DND-41 (cell line): ENCODE measurements at regions not wholly inside any gene's neighbourhood (a gene's known extent, or its start where the extent isn't known, plus 50 kb on each side); places are given as distances from the start of the nearest gene placed in this dataset.

Experiments used
- ATAC-seq: fragments of 200-7000 bp; cut with Tn5 transposase; 3 replicates; pipeline ENCODE4 v1.9.1; 2021; ENCODE audit warnings: low read depth; ENCODE audit not compliant: insufficient read depth
- DNase-seq: peaks from one replicate; pipeline ENCODE4 v3.0.0-alpha.2; 2020
- H2AFZ ChIP-seq: 2 replicates; pipeline ENCODE4 v1.6.0; 2012; ENCODE audit warnings: low read depth, low read length
- H3K27ac ChIP-seq: 2 replicates; pipeline ENCODE4 v1.5.1; 2012; ENCODE audit warnings: low read length, inconsistent platforms
- H3K27me3 ChIP-seq: fragments of 200-600 bp; sonication (generic); 2 replicates; pipeline ENCODE4 v1.6.0; 2012; ENCODE audit warnings: low read length, mild to moderate bottlenecking, inconsistent platforms; ENCODE audit not compliant: insufficient read depth, poor library complexity
- H3K36me3 ChIP-seq: 2 replicates; pipeline ENCODE4 v1.5.1; 2012; ENCODE audit warnings: low read length, inconsistent platforms; ENCODE audit not compliant: insufficient read depth
- H3K4me1 ChIP-seq: 2 replicates; pipeline ENCODE4 v1.5.1; 2012; ENCODE audit warnings: mild to moderate bottlenecking, low read length; ENCODE audit not compliant: insufficient read depth
- H3K4me2 ChIP-seq: 2 replicates; pipeline ENCODE4 v1.6.0; 2012; ENCODE audit warnings: mild to moderate bottlenecking, moderate library complexity, low read length, inconsistent platforms; ENCODE audit not compliant: insufficient read depth
- H3K4me3 ChIP-seq, 2 experiments: fragments of 200-600 bp in 1 of 2; shearing (Covaris generic) in 1 of 2; 2 replicates each; pipeline ENCODE4 v1.5.1; 2012 to 2016; ENCODE audit warnings: inconsistent platforms in 2 of 2, low read length in 2 of 2, mild to moderate bottlenecking in 2 of 2, low read depth in 1 of 2, moderate library complexity in 1 of 2
- H3K79me2 ChIP-seq: 2 replicates; pipeline ENCODE4 v1.6.0; 2012; ENCODE audit warnings: low read length, inconsistent platforms; ENCODE audit not compliant: insufficient read depth
- H3K9ac ChIP-seq: 2 replicates; pipeline ENCODE4 v1.6.0; 2012; ENCODE audit warnings: low read depth, mild to moderate bottlenecking, inconsistent platforms, low read length, moderate library complexity
- H3K9me3 ChIP-seq: 2 replicates; pipeline ENCODE4 v1.5.1; 2012; ENCODE audit warnings: low read length, moderate library complexity, mild to moderate bottlenecking, inconsistent platforms; ENCODE audit not compliant: insufficient read depth, severe bottlenecking
- H4K20me1 ChIP-seq: 2 replicates; pipeline ENCODE4 v1.6.0; 2012; ENCODE audit warnings: low read length; ENCODE audit not compliant: insufficient read depth
- EZH2 ChIP-seq: IDR thresholded peaks from 3 replicates; pipeline ENCODE4 v1.6.1; 2012; ENCODE audit warnings: borderline replicate concordance, low read depth, mild to moderate bottlenecking, moderate library complexity, low read length, inconsistent platforms; ENCODE audit not compliant: severe bottlenecking
- TF ChIP-seq, protein P1 (sequence below): IDR thresholded peaks from 2 replicates; pipeline ENCODE4 v1.5.1; 2012; ENCODE audit warnings: borderline replicate concordance, low read length, moderate library complexity, mild to moderate bottlenecking; ENCODE audit not compliant: poor library complexity, severe bottlenecking; ENCODE audit errors: extremely low read depth

DNA sequence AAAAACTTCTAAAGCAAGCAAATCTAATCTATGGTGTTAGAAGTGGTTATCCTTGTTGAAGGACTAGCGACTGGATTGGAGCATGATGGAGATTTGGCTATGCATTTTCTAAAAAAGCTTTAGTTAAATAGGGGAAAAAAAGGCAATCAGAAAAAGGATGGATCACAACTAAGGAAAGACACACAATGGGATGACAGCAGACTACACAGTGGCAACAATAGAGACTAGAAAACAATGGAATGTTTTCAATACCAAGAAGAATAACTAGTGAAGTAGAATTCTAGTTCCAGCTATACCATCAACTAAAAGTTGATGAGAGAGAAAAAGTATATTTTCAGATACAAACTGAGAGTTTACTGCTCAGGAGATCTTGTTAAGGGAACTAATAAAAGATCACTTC lies 605.8 kb downstream of the PTPRU start:
- Histone ChIP-seq H3K9me3 (peaks cover 2% of the 10 kb centered on the region), H2AFZ (no peak overlapping the region), H3K36me3 (no peaks in the 10 kb centered on the region), H3K4me3 (no peak overlapping the region), H4K20me1 (no peaks in the 10 kb centered on the region), H3K27me3 (peaks cover 5% of the 10 kb centered on the region), H3K9ac (no peak overlapping the region), H3K4me1 (no peaks in the 10 kb centered on the region), H3K4me2 (no peak overlapping the region), H3K27ac (no peak overlapping the region), H3K79me2 (no peaks in the 10 kb centered on the region)
- DNase-seq (no peak), ATAC-seq (no peak)
- TF ChIP-seq, protein P1, sequence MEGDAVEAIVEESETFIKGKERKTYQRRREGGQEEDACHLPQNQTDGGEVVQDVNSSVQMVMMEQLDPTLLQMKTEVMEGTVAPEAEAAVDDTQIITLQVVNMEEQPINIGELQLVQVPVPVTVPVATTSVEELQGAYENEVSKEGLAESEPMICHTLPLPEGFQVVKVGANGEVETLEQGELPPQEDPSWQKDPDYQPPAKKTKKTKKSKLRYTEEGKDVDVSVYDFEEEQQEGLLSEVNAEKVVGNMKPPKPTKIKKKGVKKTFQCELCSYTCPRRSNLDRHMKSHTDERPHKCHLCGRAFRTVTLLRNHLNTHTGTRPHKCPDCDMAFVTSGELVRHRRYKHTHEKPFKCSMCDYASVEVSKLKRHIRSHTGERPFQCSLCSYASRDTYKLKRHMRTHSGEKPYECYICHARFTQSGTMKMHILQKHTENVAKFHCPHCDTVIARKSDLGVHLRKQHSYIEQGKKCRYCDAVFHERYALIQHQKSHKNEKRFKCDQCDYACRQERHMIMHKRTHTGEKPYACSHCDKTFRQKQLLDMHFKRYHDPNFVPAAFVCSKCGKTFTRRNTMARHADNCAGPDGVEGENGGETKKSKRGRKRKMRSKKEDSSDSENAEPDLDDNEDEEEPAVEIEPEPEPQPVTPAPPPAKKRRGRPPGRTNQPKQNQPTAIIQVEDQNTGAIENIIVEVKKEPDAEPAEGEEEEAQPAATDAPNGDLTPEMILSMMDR, result no peak
- TF ChIP-seq EZH2, result no peak

DNA sequence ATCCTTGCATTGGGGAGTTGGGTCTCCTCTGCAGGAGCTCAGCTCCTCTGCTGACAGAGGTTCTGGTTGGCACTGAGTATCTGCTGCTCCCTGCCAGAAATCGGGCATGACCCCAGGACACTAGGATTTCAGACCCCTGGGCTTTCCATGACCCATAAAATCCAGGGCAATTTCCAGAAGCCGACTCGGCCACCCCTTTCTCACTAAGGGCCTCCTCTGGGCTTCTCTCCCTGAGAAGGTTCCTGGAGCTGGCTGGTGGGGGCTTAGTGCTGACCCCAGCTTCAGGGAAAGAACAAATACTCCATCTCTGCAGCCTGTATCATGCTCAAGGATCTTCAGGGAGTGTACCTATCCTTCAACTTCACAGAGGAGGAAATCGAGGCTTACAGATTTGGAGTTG lies 603.4 kb downstream of the PTPRU start:
- Histone ChIP-seq H3K27ac (no peak overlapping the region), H3K9me3 (peaks cover 2% of the 10 kb centered on the region), H4K20me1 (no peaks in the 10 kb centered on the region), H2AFZ (no peak overlapping the region), H3K36me3 (no peaks in the 10 kb centered on the region), H3K4me2 (no peak overlapping the region), H3K4me3 (no peak overlapping the region), H3K79me2 (no peaks in the 10 kb centered on the region), H3K9ac (no peak overlapping the region), H3K4me1 (no peaks in the 10 kb centered on the region), H3K27me3 (peaks cover 5% of the 10 kb centered on the region)
- DNase-seq, result no peak
- TF ChIP-seq, protein P1, result no peak
- TF ChIP-seq EZH2, result no peak
- no peak for ATAC-seq

DNA sequence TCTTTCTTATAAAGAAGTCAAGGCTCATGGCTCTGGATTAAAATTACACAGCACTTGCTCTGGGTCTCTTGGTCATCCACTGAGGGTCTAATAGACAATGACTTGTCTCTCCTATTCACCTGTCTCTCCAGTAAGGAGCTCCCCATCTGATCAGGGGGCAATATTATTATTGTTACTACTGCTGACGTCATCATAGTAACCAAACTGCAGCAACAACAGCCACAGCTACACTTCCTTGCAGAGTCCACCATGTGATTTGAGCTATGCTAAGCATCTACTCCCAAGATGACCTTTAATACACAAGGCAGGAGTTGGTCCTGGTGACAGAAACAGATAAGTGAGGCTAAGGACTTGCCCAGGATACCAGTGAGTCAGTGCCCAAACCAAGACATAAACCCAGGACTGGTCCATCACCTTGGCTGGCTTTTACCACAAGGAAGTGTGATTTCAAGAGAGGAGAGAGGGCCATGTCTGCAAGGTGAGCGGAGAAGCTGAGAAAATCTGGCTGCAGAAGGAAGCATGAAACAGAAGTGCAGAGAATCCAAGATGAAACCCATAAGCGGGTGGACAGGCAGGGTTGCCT lies 602.5 kb downstream of the PTPRU start:
- no peak overlapping the region for H3K4me3 ChIP-seq
- H4K20me1 ChIP-seq, result no peaks in the 10 kb centered on the region
- no peaks in the 10 kb centered on the region for H3K36me3 ChIP-seq
- H3K9ac ChIP-seq, result no peak overlapping the region
- peaks cover 2% of the 10 kb centered on the region for H3K9me3 ChIP-seq
- no peaks in the 10 kb centered on the region for H3K79me2 ChIP-seq
- no peak for DNase-seq
- no peak overlapping the region for H2AFZ ChIP-seq
- H3K4me2 ChIP-seq, result no peak overlapping the region
- no peak for ATAC-seq
- H3K27me3 ChIP-seq, result peaks cover 5% of the 10 kb centered on the region
- H3K27ac ChIP-seq, result no peak overlapping the region
- no peaks in the 10 kb centered on the region for H3K4me1 ChIP-seq
- TF ChIP-seq, protein P1, result no peak
- no peak for TF ChIP-seq EZH2
